Amygdala (tissue), 56 donors: ENCODE measurements at regions not wholly inside any gene's neighbourhood (a gene's known extent, or its start where the extent isn't known, plus 50 kb on each side); places are given as distances from the start of the nearest gene placed in this dataset.
"Not testable (repeated sequence)": the region's sequence is repeated elsewhere in the genome, so short reads cannot be mapped to it uniquely, and the experiment has no call there.

Experiments used
- DNase-seq, 56 donors: peaks; one replicate each; lab custom pipeline; 2025; lab: John Stamatoyannopoulos, UW

DNA sequence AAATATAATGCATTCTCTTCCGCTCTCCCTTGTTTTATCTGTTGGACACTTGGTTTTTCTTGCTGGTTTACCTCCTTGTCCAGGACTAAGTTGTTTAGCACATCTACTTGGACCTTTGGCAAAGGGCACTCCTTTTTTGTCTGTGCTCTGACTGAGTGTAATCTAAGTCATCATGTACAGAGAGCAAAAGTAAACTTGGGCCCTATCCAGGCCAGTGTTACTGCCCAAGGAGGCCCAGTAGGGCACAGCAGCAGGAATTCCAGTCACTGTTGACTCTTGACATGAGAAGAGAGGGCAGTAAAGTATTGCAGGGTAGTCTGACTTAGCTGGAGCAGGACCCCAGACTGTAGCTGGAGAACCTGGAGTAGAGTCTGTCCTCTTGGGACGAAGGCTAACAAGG lies 445.5 kb downstream of the ZIC3 start:
- no peak for DNase-seq

DNA sequence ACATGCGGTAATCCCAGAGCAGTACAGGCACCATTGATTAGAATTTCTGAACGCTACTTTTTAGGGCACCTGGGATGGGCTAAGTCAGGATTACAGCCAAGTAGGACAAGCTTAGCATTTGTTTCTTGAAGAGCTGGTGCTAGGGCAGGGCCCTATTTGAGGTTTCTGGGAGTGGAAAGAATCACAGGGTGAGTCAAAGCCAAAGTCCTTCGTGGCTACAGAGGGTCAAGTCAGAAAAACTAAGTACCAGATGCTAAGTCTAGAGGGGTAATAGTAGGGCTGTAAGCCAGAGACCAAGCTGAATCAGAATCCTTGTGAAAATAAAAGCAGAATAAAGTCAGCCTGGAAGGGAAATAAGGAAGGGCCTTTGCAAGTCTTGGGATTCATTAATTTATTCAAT lies 448.6 kb downstream of the ZIC3 start:
- no peak for DNase-seq

DNA sequence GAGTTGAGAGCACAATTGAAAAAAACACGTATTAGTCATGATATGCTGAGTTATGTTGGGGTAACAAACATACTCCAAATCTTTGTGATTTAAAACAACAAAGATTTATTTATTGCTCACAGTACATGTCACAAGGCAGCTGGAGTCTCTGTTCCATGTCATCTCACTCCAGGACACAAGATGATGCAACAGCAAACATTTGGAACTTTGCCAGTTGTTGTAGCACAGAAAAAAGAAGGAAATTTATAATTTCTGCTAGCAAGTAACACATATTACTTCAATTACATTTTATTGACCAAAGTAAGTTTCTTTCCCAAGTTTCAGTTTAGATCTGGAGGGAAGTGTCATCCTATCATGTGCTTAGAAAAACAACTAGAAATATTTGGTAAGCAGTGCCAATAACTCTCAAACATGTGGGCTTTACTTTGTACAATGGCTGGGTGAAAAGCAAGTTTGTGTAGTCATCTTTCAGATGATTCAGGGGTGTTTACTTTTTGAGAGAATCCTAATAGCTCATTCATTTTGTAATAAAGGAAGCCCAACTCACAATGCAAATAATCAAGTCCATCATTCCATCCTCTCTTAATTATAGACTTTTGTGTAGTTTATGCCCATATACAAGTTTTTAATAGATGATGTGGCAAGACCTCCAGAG lies 452.3 kb downstream of the ZIC3 start:
- no peak for DNase-seq

DNA sequence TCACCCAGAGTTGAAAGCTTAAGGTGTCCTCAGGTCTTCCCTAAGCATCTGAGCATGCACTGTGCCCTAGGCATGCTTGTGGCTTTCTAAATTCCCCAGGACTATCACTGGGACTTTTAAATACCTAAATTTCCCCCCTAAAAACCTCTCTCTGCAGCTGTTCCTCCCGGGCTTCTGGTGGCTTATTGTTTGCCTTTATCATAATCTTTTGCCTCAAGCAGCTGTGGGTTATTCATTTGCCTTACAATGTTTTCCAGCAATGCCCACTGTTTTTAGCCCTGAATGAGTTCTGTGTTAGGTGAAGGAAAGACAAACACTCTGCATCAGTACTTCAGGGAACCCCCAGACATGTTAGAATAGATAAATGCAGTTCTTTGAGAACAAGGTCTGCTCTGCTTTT lies 455.0 kb downstream of the ZIC3 start:
- DNase-seq: no peak

DNA sequence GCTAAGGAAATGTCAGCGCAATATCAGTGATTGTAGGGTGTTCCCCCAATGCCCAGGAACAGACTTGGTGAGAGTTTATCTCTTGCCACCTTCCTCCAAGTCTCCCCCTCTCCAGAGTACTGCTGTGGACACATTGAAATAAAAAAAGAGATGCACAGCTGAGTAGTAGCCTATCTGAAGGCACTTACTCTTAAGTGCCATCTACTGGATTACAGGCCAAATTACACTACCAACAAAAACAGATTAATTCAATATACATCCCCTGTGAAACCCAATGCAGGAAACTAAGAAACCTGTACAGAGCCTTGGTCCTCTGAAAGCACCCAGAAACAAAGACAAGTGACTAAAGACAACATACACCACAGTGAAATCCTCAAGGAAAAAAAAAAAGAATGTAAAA lies 460.3 kb downstream of the ZIC3 start:
- DNase-seq: no peak

DNA sequence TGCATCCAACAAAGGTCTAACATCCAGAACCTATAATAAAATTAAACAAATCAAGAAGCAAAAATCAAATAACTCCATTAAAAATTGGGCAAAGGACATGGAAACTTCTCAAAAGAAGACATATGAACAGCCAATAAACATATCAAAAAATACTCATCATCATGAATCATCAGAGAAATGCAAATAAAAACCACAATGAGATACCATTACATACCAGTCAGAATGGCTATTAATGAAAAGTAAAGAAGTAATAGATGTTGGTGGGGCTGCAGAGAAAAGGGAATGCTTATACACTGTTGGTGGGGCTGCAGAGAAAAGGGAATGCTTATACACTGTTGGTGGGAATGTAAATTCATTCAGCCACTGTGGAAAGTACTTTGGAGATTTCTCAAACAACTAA lies 465.8 kb downstream of the ZIC3 start:
- no peak for DNase-seq

DNA sequence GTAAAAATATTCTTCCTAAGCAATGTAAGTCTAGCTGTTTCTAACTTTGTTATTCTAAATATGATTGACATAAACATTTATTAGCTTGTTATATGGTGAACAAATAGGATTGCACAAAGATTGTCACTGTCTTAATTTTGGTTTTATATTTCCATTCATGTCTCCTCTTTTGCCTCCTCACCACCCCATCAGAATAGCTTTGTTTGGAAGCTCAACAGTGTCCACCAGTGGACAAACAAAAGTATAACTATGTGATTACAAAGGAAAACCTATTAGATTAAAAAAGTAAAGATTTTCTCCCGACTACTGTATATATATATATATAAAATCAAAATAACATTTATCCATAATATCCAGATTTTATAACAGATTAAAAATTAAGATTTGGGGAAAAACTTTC lies 468.2 kb downstream of the ZIC3 start:
- no peak for DNase-seq

DNA sequence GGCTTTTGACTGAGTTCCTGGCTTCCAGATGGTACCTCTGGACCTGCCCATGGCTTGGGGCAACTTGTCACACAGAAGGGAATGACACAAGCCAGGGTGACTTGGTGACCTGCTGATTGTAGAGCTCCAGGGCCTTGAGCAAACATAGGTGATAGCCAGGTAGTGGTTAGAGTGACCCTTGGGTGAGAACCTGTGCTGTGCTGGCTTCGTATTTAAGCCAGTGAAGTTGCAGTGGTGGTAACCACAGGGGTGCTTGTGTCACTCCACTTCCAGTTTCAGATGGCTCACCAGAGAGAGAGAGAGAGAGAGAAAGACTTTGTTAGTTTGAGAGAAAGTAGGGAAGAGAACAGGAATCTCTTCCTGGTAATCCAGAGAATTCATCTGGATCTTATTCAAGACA lies 471.6 kb downstream of the ZIC3 start:
- DNase-seq: no peak

DNA sequence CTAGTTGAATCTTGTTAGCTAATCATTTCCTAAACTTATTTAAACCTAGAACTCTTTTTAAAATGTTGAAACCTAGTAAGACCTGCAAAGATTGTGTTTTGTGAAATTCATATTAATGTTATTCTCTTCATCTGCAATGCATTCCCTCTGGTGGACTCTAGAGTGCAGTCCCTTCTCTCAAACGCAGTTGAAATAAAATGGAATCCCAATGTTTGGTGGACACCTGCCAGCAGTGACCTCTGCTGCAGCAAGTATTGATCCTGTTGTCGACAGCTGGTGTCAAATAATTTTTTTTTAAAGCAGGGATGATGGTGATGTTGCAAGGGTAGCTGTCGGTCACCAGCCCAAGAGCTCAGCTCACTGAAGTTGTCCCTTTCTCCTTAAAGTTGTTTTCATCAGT lies 492.0 kb downstream of the ZIC3 start:
- DNase-seq: no peak

DNA sequence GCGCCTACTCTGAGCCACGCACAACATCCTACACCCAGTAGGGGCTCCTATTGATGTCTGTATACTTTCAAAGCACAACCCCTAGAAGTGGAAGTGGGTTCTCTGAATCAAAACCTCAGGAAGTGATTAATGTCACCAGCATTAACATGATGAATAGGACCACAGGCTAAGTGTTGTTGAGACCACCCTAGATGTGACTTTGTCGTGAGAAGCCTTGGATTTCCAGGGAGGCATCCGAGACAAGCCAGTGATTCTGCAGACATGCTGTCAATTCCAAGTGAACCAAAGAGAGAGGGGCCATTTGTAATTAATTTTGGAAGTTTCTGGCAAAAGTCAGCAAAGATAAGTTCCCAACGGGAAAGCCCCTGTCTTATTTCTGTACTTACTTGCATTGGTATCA lies 493.0 kb downstream of the ZIC3 start:
- no peak for DNase-seq

DNA sequence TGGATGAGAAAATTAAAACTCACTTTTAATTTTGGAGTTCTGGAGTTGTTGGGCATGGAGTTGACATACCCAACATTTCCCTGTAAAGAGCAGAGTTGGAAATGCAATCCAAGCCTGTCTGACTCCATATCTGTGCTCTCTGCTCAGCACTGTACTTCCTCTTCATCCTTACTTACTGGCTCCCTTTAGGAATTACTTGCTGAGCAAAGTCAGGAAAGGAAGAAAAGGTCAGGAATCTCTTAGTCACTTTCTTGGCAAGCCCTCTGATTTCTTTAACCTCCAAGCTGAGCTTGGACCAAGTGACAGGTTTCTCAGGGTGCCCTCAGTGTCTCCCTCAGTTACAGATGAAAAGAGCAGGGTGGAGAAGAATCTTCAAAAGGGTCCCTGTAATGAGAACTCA lies 501.5 kb downstream of the ZIC3 start:
- DNase-seq: no peak

DNA sequence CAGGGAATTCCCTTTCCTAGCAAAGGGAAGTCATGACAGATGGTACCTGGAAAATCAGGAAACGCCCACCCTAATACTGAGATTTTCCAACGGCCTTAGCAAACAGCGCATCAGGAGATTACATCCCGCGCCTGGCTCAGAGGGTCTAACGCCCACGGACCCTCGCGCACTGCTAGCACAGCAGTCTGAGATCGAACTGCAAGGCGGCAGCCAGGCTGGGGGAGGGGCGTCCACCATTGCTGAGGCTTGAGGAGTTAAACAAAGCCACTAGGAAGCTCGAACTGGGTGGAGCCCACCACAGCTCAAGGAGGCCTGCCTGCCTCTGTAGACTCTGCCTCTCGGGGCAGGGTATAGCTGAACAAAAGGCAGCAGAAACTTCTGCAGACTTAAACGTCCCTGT lies 507.7 kb downstream of the ZIC3 start:
- no peak for DNase-seq

DNA sequence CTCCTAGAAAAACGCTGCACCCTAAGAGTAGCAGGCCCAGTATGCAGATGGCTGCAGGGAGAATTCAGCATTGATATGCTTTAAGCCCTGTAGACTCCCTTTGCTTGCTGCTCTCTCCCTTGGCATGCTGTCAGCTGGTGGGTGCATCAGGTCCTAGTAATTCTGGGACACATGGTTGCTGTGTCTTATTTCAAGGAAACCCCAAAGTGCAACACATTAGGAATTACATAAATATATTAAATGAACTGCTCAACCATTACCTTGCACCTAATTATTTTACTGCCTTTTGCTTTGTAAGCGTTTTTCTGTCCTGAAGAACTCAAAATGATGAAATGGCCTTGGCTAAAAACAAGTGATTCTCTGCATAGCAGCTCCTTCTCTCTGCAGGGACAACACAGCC lies 516.3 kb downstream of the ZIC3 start:
- no peak for DNase-seq

DNA sequence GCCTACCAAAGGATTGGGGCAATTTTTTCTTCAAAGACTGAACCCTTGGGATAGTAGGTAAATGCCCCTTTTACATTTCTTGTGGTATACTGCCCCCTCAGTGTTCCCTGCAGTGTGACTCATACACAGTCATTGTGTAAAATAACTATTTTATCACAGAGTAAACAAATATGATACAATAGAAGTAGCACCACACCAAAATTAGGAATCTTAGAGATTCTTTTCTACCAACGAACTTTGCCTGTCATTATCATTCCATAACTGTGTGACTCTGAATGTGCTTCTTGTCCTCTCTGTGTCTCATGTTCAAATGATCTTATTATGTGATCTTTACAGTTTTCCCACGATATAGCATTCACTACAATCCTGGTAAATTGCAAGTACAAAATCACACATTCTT lies 517.0 kb downstream of the ZIC3 start:
- DNase-seq: no peak

DNA sequence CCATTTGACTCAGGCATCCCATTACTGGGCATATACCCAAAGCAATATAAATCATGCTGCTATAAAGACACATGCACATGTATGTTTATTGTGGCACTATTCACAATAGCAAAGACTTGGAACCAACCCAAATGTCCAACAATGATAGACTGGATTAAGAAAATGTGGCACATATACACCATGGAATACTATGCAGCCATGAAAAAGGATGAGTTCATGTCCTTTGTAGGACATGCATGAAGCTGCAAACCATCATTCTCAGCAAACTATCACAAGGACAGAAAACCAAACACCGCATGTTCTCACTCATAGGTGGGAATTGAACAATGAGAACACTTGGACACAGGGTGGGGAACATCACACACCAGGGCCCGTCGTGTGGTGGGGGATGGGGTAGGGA lies 545.0 kb downstream of the ZIC3 start:
- DNase-seq: not testable (repeated sequence)

DNA sequence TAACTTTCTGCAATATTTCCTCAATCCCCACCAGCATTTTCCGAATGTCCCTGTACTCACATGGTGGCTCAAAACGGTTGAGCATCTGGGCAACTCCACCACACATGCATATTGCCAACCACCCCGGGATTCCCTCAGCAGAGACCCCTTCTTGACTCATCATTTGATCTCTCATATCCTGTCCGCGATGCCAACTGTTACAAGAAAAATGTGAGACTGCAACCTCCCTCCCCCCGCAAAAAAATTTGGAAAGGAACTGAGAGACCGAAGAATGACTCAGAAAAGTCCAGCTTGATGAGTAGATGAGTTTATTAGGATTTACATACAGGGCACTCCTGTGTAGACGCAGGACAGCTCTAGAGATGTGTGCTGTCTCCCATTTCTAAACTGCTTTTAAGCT lies 561.4 kb downstream of the ZIC3 start:
- DNase-seq: no peak

DNA sequence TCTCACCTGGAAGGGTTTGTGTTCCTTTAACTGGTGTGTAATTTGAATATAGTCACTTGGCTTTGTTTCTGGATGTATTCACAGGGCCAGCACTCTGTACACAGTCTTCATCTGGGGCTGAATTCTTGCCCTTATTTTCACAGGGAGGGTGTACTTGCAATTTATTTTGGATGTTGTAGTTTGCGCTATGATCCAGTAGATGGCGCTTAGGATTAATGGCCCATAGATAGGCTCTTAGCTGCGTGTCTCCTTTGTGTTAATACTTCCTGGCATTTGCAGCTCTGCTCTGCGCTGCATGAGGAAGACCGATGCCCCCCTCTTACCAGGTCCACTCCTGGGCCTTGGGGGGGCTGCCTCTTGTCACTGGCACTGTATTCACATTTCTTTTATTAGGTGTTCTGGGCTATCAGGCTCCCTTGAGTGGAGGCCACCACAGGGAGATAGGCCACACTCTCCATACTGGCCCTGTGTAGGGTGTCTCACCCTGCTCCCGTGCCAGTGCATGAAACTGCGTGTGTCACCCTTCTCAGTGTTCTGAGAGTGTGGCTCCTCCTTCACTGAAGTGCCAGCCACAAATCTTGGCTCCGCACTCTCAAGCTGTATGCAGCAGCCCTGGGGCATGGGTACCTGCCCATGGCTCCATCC lies 562.2 kb downstream of the ZIC3 start:
- peak in 11 of 56 donors; percentile 0 to 6 (median 0) for DNase-seq

DNA sequence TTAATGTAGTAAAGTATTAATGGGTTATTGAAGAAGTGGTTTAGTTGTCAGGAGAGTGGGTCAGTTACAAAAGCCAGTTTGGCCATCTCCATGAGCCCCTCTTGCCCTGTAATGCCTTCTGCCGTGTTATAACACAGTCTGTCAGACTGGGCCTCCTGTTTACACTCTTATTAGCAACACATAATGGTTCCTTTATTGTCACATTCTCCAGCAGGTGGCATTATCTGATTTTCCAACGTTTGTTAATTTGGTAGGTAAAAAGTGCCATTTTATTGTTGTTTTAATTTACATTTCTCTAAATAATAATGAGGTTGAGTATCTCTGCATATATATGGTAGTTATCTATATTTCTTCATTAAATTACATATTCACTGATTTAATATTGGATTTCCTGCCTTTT lies 560.8 kb downstream of the FGF13 start:
- DNase-seq: no peak

DNA sequence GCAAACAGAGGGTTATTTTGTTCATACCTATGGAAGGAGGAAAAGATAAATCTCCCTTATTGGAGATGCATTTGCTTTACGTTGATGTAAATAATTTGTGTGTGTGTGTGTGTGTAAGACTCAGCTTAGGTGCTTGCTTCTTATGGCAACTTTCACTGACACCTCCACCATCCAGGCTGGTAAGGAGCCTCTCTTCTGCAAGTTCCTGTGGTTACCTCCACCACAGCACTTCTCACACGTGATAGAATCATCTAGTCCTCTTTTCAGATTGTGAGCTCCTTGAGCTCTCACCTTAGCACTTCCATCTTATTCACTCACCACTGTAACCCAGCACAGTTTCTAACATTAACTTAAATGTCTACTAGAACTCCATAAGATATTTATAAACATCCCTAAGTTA lies 553.7 kb downstream of the FGF13 start:
- no peak for DNase-seq

DNA sequence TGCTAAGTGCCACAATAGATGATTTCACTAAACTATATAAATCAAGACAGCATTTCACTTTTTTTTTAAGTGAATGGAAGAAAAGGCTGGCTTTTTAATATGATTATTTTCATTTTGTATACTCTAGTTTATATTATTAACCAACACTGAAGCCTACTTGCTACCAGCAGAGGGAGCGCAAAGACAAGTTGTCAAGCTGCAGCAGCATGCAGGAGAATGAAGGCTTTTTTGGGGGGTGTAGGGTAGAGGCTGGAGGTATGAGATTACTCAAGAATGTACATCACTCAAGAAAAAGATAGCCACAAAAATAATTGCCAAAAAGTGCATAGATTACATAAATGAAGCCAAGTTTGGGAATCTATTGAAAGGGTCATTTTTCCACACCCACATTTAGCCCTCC lies 519.5 kb downstream of the FGF13 start:
- DNase-seq: peak in 8 of 56 donors; percentile 0 to 12 (median 0)

DNA sequence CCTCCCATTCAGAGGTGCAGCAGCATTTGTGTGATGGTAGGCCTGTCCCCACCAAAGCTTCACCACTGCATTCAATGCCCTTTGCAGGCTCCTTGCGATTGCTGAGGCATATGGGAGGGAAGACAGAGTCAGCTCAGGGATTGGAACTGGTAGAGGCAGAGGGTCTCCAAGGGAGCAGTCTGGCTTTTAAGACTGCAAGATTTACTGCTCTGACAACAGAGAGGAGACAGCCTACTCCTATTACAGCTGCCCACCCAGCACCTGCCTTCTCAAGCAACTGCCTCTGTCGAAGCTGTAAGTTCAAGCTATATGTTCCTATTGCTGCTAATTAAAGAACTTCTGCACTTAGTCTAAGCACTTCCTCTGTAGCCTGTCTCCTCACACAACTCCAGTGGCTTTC lies 481.8 kb downstream of the FGF13 start:
- peak in 1 of 56 donors; percentile 0 for DNase-seq

DNA sequence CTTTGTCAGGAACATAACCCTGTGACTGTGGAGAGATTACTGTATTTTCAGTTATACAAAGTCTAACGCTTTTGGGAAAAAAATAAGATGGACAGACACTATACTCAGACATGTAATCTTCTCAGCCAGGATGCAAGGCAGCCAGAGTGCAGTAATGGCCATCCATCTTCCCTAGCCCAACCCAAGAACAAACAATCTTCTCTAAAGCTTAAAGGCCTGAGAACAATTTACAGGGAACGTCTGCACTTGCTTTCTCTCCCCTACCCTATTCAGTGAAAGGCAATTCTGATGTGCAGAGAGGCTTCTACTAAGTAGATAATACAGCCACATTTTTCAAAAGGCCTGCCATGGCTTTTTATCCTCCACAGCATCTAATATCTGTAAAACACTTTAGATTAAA lies 471.3 kb downstream of the FGF13 start:
- no peak for DNase-seq

DNA sequence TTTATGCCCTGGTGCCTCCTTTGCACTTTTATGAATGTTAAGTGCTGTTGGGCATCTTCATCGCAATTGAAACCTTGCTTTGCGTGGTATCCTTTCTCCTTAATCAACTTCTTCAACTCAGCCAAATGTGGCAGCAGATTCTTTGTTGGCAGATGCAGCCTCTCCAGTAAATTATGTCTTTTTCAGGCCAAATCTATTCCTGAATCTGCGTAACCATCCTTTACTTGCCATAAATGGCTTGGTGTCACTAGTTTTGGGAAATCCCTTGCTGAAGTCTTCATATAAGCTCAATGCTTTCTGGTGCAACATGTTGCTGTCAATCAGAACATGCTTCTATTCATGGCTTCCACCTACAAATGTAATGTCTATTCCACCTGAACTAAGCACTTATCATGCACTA lies 457.5 kb downstream of the FGF13 start:
- DNase-seq: no peak
